CD8-positive, alpha-beta memory T cell (primary cell): ENCODE measurements at regions not wholly inside any gene's neighbourhood (a gene's known extent, or its start where the extent isn't known, plus 50 kb on each side); places are given as distances from the start of the nearest gene placed in this dataset.
A peak's percentile ranks its signal among the peaks of the same experiment; 100 is the strongest.
"Not testable (repeated sequence)": the region's sequence is repeated elsewhere in the genome, so short reads cannot be mapped to it uniquely, and the experiment has no call there.

ENCODE experiments used
- CTCF ChIA-PET: fragments of 350-600 bp; sonication (Branson Sonifier 250); formaldehyde crosslinking; loops from one replicate; lab custom pipeline; 2021; ENCODE audit warnings: antibody characterized with exemption; lab: Charles Lee
- POLR2A ChIA-PET: fragments of 350-600 bp; sonication (Branson Sonifier 250); formaldehyde crosslinking; loops from one replicate; lab custom pipeline; 2021; ENCODE audit warnings: antibody characterized with exemption; lab: Charles Lee
- DNase-seq, 5 donors: peaks; one replicate each; pipeline versions ENCODE4 v3.0.0 to v3.0.0-alpha.2; 2020 to 2022; ENCODE audit warnings: mixed read lengths in 1 of 5
- H3K27ac ChIP-seq: one replicate; pipeline ENCODE4 v1.7.0; 2013; ENCODE audit warnings: low read depth, mild to moderate bottlenecking, low read length, moderate library complexity
- H3K27me3 ChIP-seq: 2 replicates; pipeline ENCODE4 v1.7.0; 2013; ENCODE audit warnings: low read length, mild to moderate bottlenecking; ENCODE audit not compliant: insufficient read depth, poor library complexity, severe bottlenecking
- H3K36me3 ChIP-seq: 2 replicates; pipeline ENCODE4 v1.7.0; 2013; ENCODE audit warnings: mild to moderate bottlenecking, low read length, moderate library complexity; ENCODE audit not compliant: insufficient read depth
- H3K4me1 ChIP-seq: 2 replicates; pipeline ENCODE4 v1.7.0; 2013; ENCODE audit warnings: mild to moderate bottlenecking, low read length, moderate library complexity; ENCODE audit not compliant: insufficient read depth
- H3K4me3 ChIP-seq: 2 replicates; pipeline ENCODE4 v1.7.0; 2013; ENCODE audit warnings: mild to moderate bottlenecking, low read length
- H3K9me3 ChIP-seq: 2 replicates; pipeline ENCODE4 v1.7.0; 2013; ENCODE audit warnings: mild to moderate bottlenecking, low read length
- H3K27ac Mint-ChIP-seq, 8 donors: one replicate each; pipeline ENCODE4 v1.8.0; 2020 to 2021; ENCODE audit warnings: mixed read lengths in 8 of 8, mild to moderate bottlenecking in 6 of 8, inconsistent platforms in 3 of 8, moderate library complexity in 3 of 8
- H3K27me3 Mint-ChIP-seq, 2 donors: one replicate each; pipeline ENCODE4 v1.8.0; 2020 to 2021; ENCODE audit warnings: mixed read lengths in 2 of 2, mild to moderate bottlenecking in 1 of 2, moderate library complexity in 1 of 2
- H3K36me3 Mint-ChIP-seq, 3 donors: one replicate each; pipeline ENCODE4 v1.8.0; 2020 to 2021; ENCODE audit warnings: mixed read lengths in 3 of 3, inconsistent platforms in 1 of 3, mild to moderate bottlenecking in 1 of 3
- H3K4me1 Mint-ChIP-seq, 3 donors: one replicate each; pipeline ENCODE4 v1.8.0; 2020 to 2021; ENCODE audit warnings: mixed read lengths in 3 of 3, inconsistent platforms in 1 of 3, mild to moderate bottlenecking in 1 of 3
- H3K4me3 Mint-ChIP-seq, 7 donors: one replicate each; pipeline ENCODE4 v1.8.0; 2020 to 2021; ENCODE audit warnings: mixed read lengths in 7 of 7, mild to moderate bottlenecking in 6 of 7, moderate library complexity in 4 of 7, inconsistent platforms in 2 of 7
- H3K9me3 Mint-ChIP-seq, 5 donors: one replicate each; pipeline ENCODE4 v1.8.0; 2020 to 2022; ENCODE audit warnings: mixed read lengths in 5 of 5, mild to moderate bottlenecking in 3 of 5, moderate library complexity in 2 of 5, inconsistent platforms in 1 of 5

DNA sequence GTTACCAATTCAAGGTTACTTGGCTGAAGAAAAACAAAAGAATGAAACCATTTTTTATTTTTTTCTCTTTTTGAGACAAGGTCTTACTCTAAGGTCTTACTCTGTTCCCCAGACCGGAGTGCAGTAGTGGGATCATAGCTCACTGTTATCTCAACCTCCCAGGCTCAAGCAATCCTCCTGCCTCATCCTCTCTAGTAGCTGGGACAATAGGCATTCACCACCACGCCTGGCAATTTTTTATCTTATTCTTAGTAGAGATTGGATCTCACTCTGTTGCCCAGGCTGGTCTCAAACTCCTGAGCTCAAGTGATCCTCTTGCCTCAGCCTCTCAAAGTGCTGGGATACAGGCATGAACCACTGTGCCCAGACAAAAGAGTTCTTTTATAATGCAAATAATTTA is 3732.0 kb upstream of the OR11H1 start:
- H3K9me3 ChIP-seq, H3K36me3 Mint-ChIP-seq, H3K4me1 Mint-ChIP-seq, H3K4me3 Mint-ChIP-seq, H3K27ac Mint-ChIP-seq, H3K4me3 ChIP-seq, H3K9me3 Mint-ChIP-seq, H3K4me1 ChIP-seq, H3K27me3 Mint-ChIP-seq, H3K27me3 ChIP-seq, H3K27ac ChIP-seq, DNase-seq, CTCF ChIA-PET, H3K36me3 ChIP-seq, POLR2A ChIA-PET: not testable (repeated sequence)

- H3K4me3 ChIP-seq, H3K4me1 ChIP-seq, H3K27ac ChIP-seq, H3K4me3 Mint-ChIP-seq, H3K36me3 Mint-ChIP-seq, H3K27me3 ChIP-seq, H3K27ac Mint-ChIP-seq, H3K4me1 Mint-ChIP-seq, H3K9me3 ChIP-seq, H3K27me3 Mint-ChIP-seq, H3K36me3 ChIP-seq, CTCF ChIA-PET, DNase-seq, POLR2A ChIA-PET: not testable (repeated sequence)
- peaks cover 2 to 17% (median 6%) of the 10 kb centered on the region in 5 donors for H3K9me3 Mint-ChIP-seq
These were observed 3712.5 kb upstream of the OR11H1 start for GRCh38 chr22:11815481-11815880.

- H3K27ac ChIP-seq, H3K4me3 Mint-ChIP-seq, H3K36me3 Mint-ChIP-seq, H3K27me3 ChIP-seq, POLR2A ChIA-PET, DNase-seq, H3K27ac Mint-ChIP-seq, H3K4me1 ChIP-seq, H3K9me3 ChIP-seq, H3K27me3 Mint-ChIP-seq, H3K4me3 ChIP-seq, H3K36me3 ChIP-seq, CTCF ChIA-PET, H3K4me1 Mint-ChIP-seq: not testable (repeated sequence)
- peaks cover 2 to 16% (median 6%) of the 10 kb centered on the region in 5 donors for H3K9me3 Mint-ChIP-seq
These were observed 3709.1 kb upstream of the OR11H1 start for GRCh38 chr22:11818845-11819244.

GRCh38 chr22:11822326-11822725 is 3705.7 kb upstream of the OR11H1 start:
- H3K9me3 ChIP-seq, H3K4me3 ChIP-seq, H3K36me3 ChIP-seq, POLR2A ChIA-PET, H3K4me1 ChIP-seq, CTCF ChIA-PET, H3K27me3 ChIP-seq, H3K9me3 Mint-ChIP-seq, H3K4me1 Mint-ChIP-seq, H3K27me3 Mint-ChIP-seq, H3K27ac ChIP-seq, H3K36me3 Mint-ChIP-seq, H3K27ac Mint-ChIP-seq, H3K4me3 Mint-ChIP-seq, DNase-seq: not testable (repeated sequence)

DNA sequence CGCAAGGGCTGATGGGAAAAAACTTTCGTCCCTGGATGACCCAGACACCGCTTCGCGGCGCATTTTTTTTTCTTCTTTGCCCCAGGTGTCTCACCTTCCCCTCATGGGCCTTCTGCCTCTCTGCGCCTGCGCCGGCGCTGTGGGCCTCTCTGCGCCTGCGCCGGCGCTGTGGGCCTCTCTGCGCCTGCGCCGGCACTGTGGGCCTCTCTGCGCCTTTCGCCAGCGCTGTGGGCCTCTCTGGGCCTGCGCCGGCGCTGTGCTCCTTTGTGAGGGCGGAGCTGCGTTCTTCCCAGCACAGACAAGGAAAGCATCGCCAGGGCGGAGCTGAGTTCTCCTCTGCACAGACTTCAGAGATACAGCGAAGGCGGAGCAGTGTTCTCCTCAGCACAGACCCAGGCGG is 3703.0 kb upstream of the OR11H1 start:
- H3K4me1 Mint-ChIP-seq, H3K9me3 Mint-ChIP-seq, H3K4me3 ChIP-seq, H3K4me1 ChIP-seq, H3K27me3 ChIP-seq, H3K4me3 Mint-ChIP-seq, DNase-seq, H3K27ac Mint-ChIP-seq, H3K36me3 Mint-ChIP-seq, H3K27me3 Mint-ChIP-seq, H3K36me3 ChIP-seq, H3K27ac ChIP-seq, H3K9me3 ChIP-seq, CTCF ChIA-PET, POLR2A ChIA-PET: not testable (repeated sequence)

DNA sequence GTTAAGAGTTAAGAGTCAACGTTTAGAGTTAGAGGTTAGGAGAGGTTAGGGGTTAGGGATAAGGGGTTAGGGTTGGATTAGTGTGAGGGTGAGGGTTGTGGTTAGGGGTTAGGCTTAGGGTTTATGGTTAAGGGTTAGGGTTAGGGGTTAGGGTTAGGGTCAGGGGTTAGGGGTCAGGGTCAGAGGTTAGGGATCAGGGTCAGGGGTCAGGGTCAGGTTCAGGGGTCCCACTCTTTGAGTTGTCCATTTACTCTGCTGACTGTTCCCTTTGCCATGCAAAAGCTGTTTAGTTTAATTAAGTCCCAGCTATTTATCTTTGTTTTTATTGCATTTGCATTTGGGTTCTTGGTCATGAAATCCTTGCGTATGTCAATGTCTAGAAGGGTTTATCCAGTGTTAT is 3702.0 kb upstream of the OR11H1 start:
- not testable (repeated sequence) for H3K27me3 ChIP-seq, H3K27me3 Mint-ChIP-seq

GRCh38 chr22:11829426-11829825 is 3698.6 kb upstream of the OR11H1 start:
- H3K4me1 Mint-ChIP-seq, CTCF ChIA-PET, H3K27ac ChIP-seq, H3K9me3 ChIP-seq, H3K4me1 ChIP-seq, H3K27ac Mint-ChIP-seq, POLR2A ChIA-PET, H3K36me3 Mint-ChIP-seq, H3K36me3 ChIP-seq, H3K27me3 ChIP-seq, H3K4me3 Mint-ChIP-seq, H3K4me3 ChIP-seq, H3K9me3 Mint-ChIP-seq, H3K27me3 Mint-ChIP-seq: not testable (repeated sequence)
- peak in 2 of 5 donors; percentile 1 to 47 for DNase-seq

More for the DNA sequence above, 3702.0 kb upstream of the OR11H1 start:
- H3K4me1 ChIP-seq, H3K4me1 Mint-ChIP-seq, H3K27ac ChIP-seq, DNase-seq, H3K4me3 ChIP-seq, H3K36me3 ChIP-seq, H3K9me3 Mint-ChIP-seq, H3K9me3 ChIP-seq, H3K36me3 Mint-ChIP-seq, POLR2A ChIA-PET, H3K27ac Mint-ChIP-seq, CTCF ChIA-PET, H3K4me3 Mint-ChIP-seq: not testable (repeated sequence)
